C4-2B (cell line): ENCODE measurements at regions not wholly inside any gene's neighbourhood (a gene's known extent, or its start where the extent isn't known, plus 50 kb on each side); places are given as distances from the start of the nearest gene placed in this dataset.

Experiments
- H3K27ac ChIP-seq: fragments of 450-650 bp; 2 replicates; pipeline ENCODE4 v1.5.1; 2017
- CTCF ChIP-seq: fragments of 450-650 bp; conservative IDR thresholded peaks from 2 replicates; pipeline ENCODE4 v1.5.1; 2017; ENCODE audit warnings: mild to moderate bottlenecking
- ZFX ChIP-seq: fragments of 450-650 bp; IDR thresholded peaks from 2 replicates; pipeline ENCODE4 v1.6.1; 2017

GRCh38 chr2:167859676-167860075 lies 387.7 kb downstream of the STK39 start:
- no peak overlapping the region for H3K27ac ChIP-seq
- TF ChIP-seq CTCF (no peak), ZFX (no peak)

GRCh38 chr2:167858086-167858485 lies 389.3 kb downstream of the STK39 start:
- TF ChIP-seq ZFX, result no peak
- no peak for TF ChIP-seq CTCF
- H3K27ac ChIP-seq, result no peak overlapping the region

- no peak for TF ChIP-seq CTCF
- no peak for TF ChIP-seq ZFX
- no peak overlapping the region for H3K27ac ChIP-seq
Measured at GRCh38 chr2:167857416-167857815, 390.0 kb downstream of the STK39 start.

GRCh38 chr2:167856190-167856589 lies 391.2 kb downstream of the STK39 start:
- H3K27ac ChIP-seq, result no peak overlapping the region
- TF ChIP-seq ZFX (no peak), CTCF (peak; percentile 8; the same call in 1 of the 2 replicates)

- no peak for TF ChIP-seq CTCF
- no peak for TF ChIP-seq ZFX
- H3K27ac ChIP-seq, result no peak overlapping the region
Measured at GRCh38 chr2:167855211-167855610, 392.2 kb downstream of the STK39 start.

- TF ChIP-seq CTCF, result no peak
- no peak for TF ChIP-seq ZFX
- no peak overlapping the region for H3K27ac ChIP-seq
Measured at GRCh38 chr2:167853717-167854116, 393.7 kb downstream of the STK39 start.

- H3K27ac ChIP-seq, result no peak overlapping the region
- no peak for TF ChIP-seq CTCF
- TF ChIP-seq ZFX, result no peak
Measured at GRCh38 chr2:167851876-167852275, 395.5 kb downstream of the STK39 start.
